ENCODE measurements at regions not wholly inside any gene's neighbourhood (a gene's known extent, or its start where the extent isn't known, plus 50 kb on each side); places are given as distances from the start of the nearest gene placed in this dataset.

DNA sequence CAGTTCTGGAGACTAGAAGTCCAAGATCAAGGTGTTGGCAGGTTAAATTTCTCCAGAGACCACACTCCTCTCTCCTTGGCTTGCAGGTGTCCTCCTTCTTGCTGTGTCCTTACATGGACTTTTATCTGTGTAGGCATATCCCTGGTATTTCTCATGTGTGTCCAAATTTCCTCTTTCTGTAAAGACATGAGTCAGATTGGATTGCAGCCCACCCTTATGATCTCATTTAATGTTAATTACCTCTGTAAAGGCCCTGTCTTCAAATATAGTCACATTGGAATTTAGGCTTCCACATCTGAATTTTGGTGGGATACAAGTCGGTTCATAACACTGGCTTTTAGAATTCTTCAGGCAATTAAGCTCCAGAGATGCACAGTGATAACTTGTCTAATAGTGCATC is 322.2 kb upstream of the GRIA1 start:
- H3K27ac Mint-ChIP-seq (ENCODE audit: unreplicated experiment), result no peak overlapping the region
- H3K36me3 Mint-ChIP-seq (ENCODE audit: low read depth, unreplicated experiment), result no peaks in the 10 kb centered on the region
- H3K9me3 Mint-ChIP-seq (ENCODE audit: unreplicated experiment), result no peaks in the 10 kb centered on the region
- TF ChIP-seq, protein P1, sequence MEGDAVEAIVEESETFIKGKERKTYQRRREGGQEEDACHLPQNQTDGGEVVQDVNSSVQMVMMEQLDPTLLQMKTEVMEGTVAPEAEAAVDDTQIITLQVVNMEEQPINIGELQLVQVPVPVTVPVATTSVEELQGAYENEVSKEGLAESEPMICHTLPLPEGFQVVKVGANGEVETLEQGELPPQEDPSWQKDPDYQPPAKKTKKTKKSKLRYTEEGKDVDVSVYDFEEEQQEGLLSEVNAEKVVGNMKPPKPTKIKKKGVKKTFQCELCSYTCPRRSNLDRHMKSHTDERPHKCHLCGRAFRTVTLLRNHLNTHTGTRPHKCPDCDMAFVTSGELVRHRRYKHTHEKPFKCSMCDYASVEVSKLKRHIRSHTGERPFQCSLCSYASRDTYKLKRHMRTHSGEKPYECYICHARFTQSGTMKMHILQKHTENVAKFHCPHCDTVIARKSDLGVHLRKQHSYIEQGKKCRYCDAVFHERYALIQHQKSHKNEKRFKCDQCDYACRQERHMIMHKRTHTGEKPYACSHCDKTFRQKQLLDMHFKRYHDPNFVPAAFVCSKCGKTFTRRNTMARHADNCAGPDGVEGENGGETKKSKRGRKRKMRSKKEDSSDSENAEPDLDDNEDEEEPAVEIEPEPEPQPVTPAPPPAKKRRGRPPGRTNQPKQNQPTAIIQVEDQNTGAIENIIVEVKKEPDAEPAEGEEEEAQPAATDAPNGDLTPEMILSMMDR (IDR thresholded peaks at IDR 0.05; ENCODE audit: unreplicated experiment), result no peak
- H3K4me3 Mint-ChIP-seq (ENCODE audit: unreplicated experiment), result no peak overlapping the region
- no peaks in the 10 kb centered on the region for H3K27me3 Mint-ChIP-seq (ENCODE audit: unreplicated experiment)
- DNase-seq (ENCODE audit: low spot score), result no peak
- peaks cover 3% of the 10 kb centered on the region for H3K4me1 Mint-ChIP-seq (ENCODE audit: unreplicated experiment)

DNA sequence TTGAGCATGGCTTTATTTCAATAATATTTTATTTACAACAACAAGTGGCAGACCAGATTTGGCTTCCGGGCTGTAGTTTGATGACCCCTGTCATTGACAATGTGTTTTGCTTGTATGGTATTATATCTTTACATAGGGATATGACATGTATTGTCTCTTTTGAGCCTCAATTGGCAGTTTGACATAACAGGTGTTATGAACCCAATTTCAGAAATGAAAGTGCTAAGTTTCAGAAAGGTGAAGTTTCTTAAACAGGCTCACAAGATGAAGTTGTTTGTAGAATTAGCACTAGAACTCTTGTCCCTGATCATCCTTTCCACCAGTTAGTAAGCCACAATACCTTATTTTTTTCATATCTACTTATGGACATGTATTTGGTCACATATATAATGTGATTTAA is 303.0 kb upstream of the GRIA1 start:
- H3K9me3 Mint-ChIP-seq (ENCODE audit: unreplicated experiment), result no peaks in the 10 kb centered on the region
- no peaks in the 10 kb centered on the region for H3K27me3 Mint-ChIP-seq (ENCODE audit: unreplicated experiment)
- no peaks in the 10 kb centered on the region for H3K36me3 Mint-ChIP-seq (ENCODE audit: low read depth, unreplicated experiment)
- TF ChIP-seq, protein P1 (IDR thresholded peaks at IDR 0.05; ENCODE audit: unreplicated experiment), result no peak
- DNase-seq (ENCODE audit: low spot score), result no peak
- H3K4me1 Mint-ChIP-seq (ENCODE audit: unreplicated experiment), result no peaks in the 10 kb centered on the region
- H3K27ac Mint-ChIP-seq (ENCODE audit: unreplicated experiment), result no peak overlapping the region
- H3K4me3 Mint-ChIP-seq (ENCODE audit: unreplicated experiment), result no peak overlapping the region

DNA sequence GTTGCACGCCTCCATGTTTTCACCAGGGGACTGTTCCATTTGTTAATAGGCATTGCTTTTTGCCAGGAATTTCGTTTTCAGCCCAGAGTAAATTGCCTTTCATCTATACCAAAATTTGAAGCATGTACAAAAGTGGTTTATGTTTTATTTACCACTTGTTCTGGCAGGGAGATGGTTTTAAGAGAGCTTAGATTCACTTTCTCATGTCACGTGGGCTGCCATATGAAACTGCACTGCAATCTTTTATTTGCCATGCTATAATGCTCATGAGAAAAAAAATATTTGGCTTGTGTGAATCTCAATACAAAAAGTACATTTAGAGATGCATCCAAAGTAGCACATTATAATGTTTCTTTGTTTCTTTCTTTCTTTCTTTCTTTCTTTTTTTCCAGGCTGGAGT is 284.1 kb upstream of the GRIA1 start:
- Mint-ChIP-seq H3K4me3 (ENCODE audit: unreplicated experiment) (no peak overlapping the region), H3K27ac (ENCODE audit: unreplicated experiment) (no peak overlapping the region), H3K36me3 (ENCODE audit: low read depth, unreplicated experiment) (no peaks in the 10 kb centered on the region), H3K27me3 (ENCODE audit: unreplicated experiment) (no peaks in the 10 kb centered on the region), H3K4me1 (ENCODE audit: unreplicated experiment) (no peaks in the 10 kb centered on the region), H3K9me3 (ENCODE audit: unreplicated experiment) (no peaks in the 10 kb centered on the region)
- TF ChIP-seq, protein P1 (IDR thresholded peaks at IDR 0.05; ENCODE audit: unreplicated experiment), result no peak
- no peak for DNase-seq (ENCODE audit: low spot score)

DNA sequence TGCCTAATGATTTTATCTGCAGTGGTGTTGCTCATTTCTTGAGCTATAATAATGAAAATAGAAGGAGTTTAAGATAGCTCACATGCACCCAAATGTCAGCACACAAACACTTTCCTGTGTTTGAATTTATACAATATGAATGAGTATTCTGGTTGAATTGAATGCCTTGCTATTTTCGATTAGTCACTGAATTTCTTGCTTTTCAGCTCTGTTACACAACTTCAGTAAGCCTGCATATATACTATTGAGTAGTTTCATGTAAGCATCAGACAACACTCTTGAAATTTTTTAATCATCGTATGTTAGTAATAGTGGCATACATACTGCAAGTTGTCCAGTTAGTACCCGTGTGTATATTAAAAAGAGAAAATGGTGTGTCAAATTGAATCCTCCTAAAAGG is 281.5 kb upstream of the GRIA1 start:
- no peaks in the 10 kb centered on the region for H3K36me3 Mint-ChIP-seq (ENCODE audit: low read depth, unreplicated experiment)
- no peak for DNase-seq (ENCODE audit: low spot score)
- H3K4me3 Mint-ChIP-seq (ENCODE audit: unreplicated experiment), result no peak overlapping the region
- no peaks in the 10 kb centered on the region for H3K9me3 Mint-ChIP-seq (ENCODE audit: unreplicated experiment)
- H3K27ac Mint-ChIP-seq (ENCODE audit: unreplicated experiment), result no peak overlapping the region
- H3K27me3 Mint-ChIP-seq (ENCODE audit: unreplicated experiment), result no peaks in the 10 kb centered on the region
- H3K4me1 Mint-ChIP-seq (ENCODE audit: unreplicated experiment), result peaks cover 8% of the 10 kb centered on the region
- TF ChIP-seq, protein P1 (IDR thresholded peaks at IDR 0.05; ENCODE audit: unreplicated experiment), result no peak

DNA sequence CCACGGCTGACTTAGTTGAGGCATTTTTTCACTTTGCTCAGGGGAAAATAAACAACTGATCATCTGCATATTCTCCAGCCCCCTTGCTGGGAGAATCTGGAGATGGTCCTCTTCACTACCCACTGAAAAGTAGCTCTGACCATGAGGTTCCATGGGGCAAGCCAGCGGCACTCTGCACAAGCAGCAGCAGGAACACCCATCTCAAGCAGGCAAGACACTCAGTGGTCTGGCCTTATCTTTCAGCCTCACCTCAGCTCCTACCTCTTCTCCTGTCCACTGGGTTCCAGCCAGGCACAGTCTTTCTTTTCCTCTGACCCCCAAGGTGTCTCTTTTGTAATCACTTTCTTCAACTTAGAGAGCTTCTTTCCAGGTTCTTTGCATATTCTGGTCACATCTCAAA is 280.8 kb upstream of the GRIA1 start:
- no peak for DNase-seq (ENCODE audit: low spot score)
- no peak overlapping the region for H3K27ac Mint-ChIP-seq (ENCODE audit: unreplicated experiment)
- TF ChIP-seq, protein P1 (IDR thresholded peaks at IDR 0.05; ENCODE audit: unreplicated experiment), result no peak
- no peaks in the 10 kb centered on the region for H3K9me3 Mint-ChIP-seq (ENCODE audit: unreplicated experiment)
- no peaks in the 10 kb centered on the region for H3K27me3 Mint-ChIP-seq (ENCODE audit: unreplicated experiment)
- H3K4me1 Mint-ChIP-seq (ENCODE audit: unreplicated experiment), result peaks cover 10% of the 10 kb centered on the region
- H3K4me3 Mint-ChIP-seq (ENCODE audit: unreplicated experiment), result no peak overlapping the region
- no peaks in the 10 kb centered on the region for H3K36me3 Mint-ChIP-seq (ENCODE audit: low read depth, unreplicated experiment)
